ENCODE measurements at regions not wholly inside any gene's neighbourhood (a gene's known extent, or its start where the extent isn't known, plus 50 kb on each side); places are given as distances from the start of the nearest gene placed in this dataset.

DNA sequence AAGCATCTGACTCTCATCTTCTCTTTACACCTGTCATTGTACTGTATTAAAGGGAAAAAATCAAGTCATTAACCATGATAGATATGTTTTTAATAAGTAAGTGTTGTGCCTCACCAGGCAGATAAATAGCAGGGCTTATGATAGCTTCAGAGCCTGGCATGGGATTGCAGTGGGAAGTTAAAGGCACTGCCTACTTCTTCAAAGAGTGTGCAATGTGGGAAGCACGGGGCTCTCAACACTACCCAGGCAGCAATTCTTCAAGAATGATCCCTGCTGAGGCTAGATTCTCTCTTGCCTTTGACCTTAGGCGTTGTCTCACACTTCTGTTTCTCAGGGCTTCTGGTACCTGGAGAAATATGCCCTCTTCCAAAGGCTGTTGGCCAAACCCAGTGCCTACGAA is 297.3 kb downstream of the MAF start:
- ATAC-seq: no peak
- Histone ChIP-seq H4K20me1 (replicated peaks; ENCODE audit: insufficient read depth) (no peaks in the 10 kb centered on the region), H3K9me2 (ENCODE audit: insufficient read depth) (no peaks in the 10 kb centered on the region), H3F3A (replicated peaks; ENCODE audit: low read depth) (peaks cover 7% of the 10 kb centered on the region; the same call in 1 of the 2 replicates), H3K4me2 (no peak overlapping the region), H3K79me2 (replicated peaks; ENCODE audit: insufficient read depth) (no peaks in the 10 kb centered on the region), H3K4me3 (no peak overlapping the region), H3K4me1 (ENCODE audit: insufficient read depth) (peaks cover 29% of the 10 kb centered on the region), H3K27ac (ENCODE audit: low read depth) (no peak overlapping the region), H3K36me3 (ENCODE audit: insufficient read depth) (no peaks in the 10 kb centered on the region), H3K27me3 (ENCODE audit: insufficient read depth) (no peaks in the 10 kb centered on the region), H2AFZ (no peak overlapping the region)
- Mint-ChIP-seq H3K27me3 (ENCODE audit: insufficient read depth, low read depth, poor library complexity) (peaks cover 15% of the 10 kb centered on the region), H3K9me3 (no peaks in the 10 kb centered on the region), H3K36me3 (ENCODE audit: low read depth) (no peaks in the 10 kb centered on the region), H3K27ac (no peak overlapping the region), H3K4me1 (peaks cover 27% of the 10 kb centered on the region), H3K4me3 (no peak overlapping the region)
- TF ChIP-seq EZH2 (IDR thresholded peaks at IDR 0.05; ENCODE audit: low read depth, unreplicated experiment) (no peak), EZH2phosphoT487 (IDR thresholded peaks at IDR 0.05; ENCODE audit: unreplicated experiment) (no peak), ZNF331 (CRISPR knock-in tag; IDR thresholded peaks at IDR 0.05; ENCODE audit: low read depth) (no peak), POLR2AphosphoS5 (IDR thresholded peaks at IDR 0.05; ENCODE audit: low read depth) (no peak), JUNB (IDR thresholded peaks at IDR 0.05; ENCODE audit: unreplicated experiment) (no peak), NANOG (IDR thresholded peaks at IDR 0.05; ENCODE audit: borderline replicate concordance) (no peak), STAT1 (IDR thresholded peaks at IDR 0.05; ENCODE audit: unreplicated experiment) (no peak), REST (IDR thresholded peaks at IDR 0.05; ENCODE audit: unreplicated experiment) (no peak), ZNF462 (CRISPR knock-in tag; IDR thresholded peaks at IDR 0.05) (no peak), ETS1 (IDR thresholded peaks at IDR 0.05) (no peak), CREB1 (CRISPR knock-in tag; IDR thresholded peaks at IDR 0.05; ENCODE audit: low read depth) (no peak), ZNF114 (CRISPR knock-in tag; IDR thresholded peaks at IDR 0.05) (no peak)
- TF ChIP-seq, protein P1, sequence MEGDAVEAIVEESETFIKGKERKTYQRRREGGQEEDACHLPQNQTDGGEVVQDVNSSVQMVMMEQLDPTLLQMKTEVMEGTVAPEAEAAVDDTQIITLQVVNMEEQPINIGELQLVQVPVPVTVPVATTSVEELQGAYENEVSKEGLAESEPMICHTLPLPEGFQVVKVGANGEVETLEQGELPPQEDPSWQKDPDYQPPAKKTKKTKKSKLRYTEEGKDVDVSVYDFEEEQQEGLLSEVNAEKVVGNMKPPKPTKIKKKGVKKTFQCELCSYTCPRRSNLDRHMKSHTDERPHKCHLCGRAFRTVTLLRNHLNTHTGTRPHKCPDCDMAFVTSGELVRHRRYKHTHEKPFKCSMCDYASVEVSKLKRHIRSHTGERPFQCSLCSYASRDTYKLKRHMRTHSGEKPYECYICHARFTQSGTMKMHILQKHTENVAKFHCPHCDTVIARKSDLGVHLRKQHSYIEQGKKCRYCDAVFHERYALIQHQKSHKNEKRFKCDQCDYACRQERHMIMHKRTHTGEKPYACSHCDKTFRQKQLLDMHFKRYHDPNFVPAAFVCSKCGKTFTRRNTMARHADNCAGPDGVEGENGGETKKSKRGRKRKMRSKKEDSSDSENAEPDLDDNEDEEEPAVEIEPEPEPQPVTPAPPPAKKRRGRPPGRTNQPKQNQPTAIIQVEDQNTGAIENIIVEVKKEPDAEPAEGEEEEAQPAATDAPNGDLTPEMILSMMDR (conservative IDR thresholded peaks at IDR 0.05; ENCODE audit: low read depth in 2 of 2): no peak
- DNase-seq (ENCODE audit: low spot score): no peak
